OCI-LY7 (cell line): ENCODE measurements at regions not wholly inside any gene's neighbourhood (a gene's known extent, or its start where the extent isn't known, plus 50 kb on each side); places are given as distances from the start of the nearest gene placed in this dataset.

Experiments used
- EZH2phosphoT487 ChIP-seq: fragments of 200-600 bp; sonication (generic); IDR thresholded peaks from 2 replicates; pipeline ENCODE4 v1.6.1; 2018; ENCODE audit warnings: low read depth, borderline replicate concordance, mild to moderate bottlenecking, mixed run types, antibody characterized with exemption, low read length, moderate library complexity, mixed read lengths
- TF ChIP-seq, protein P1 (sequence below): fragments of 200-600 bp; sonication (generic); conservative IDR thresholded peaks from 2 replicates; pipeline ENCODE4 v1.5.1; 2014; ENCODE audit warnings: mild to moderate bottlenecking, antibody characterized with exemption, low read length, moderate library complexity, mixed read lengths

DNA sequence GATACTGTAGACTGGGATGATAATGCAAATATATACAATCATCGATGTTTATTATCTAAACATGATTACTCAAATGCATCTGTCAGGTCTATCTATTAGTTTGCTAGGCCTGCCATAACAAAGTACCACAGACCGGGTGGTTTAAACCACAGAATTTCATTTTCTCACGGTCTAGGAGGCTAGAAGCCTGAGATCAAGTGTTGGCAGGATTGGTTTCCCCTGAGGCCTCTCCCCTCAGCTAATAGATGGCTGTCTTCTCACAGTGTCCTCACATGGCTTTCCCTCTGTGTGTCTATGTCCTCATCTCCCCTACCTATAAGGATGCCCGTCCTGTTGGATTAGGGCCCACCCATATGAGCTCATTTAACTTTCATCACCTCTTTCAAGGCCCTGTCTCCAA, 512.6 kb upstream of the SLC35B3 start:
- TF ChIP-seq, protein P1, sequence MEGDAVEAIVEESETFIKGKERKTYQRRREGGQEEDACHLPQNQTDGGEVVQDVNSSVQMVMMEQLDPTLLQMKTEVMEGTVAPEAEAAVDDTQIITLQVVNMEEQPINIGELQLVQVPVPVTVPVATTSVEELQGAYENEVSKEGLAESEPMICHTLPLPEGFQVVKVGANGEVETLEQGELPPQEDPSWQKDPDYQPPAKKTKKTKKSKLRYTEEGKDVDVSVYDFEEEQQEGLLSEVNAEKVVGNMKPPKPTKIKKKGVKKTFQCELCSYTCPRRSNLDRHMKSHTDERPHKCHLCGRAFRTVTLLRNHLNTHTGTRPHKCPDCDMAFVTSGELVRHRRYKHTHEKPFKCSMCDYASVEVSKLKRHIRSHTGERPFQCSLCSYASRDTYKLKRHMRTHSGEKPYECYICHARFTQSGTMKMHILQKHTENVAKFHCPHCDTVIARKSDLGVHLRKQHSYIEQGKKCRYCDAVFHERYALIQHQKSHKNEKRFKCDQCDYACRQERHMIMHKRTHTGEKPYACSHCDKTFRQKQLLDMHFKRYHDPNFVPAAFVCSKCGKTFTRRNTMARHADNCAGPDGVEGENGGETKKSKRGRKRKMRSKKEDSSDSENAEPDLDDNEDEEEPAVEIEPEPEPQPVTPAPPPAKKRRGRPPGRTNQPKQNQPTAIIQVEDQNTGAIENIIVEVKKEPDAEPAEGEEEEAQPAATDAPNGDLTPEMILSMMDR, result no peak
- no peak for TF ChIP-seq EZH2phosphoT487
